Anterior cingulate cortex (tissue), 58 donors: ENCODE measurements at regions not wholly inside any gene's neighbourhood (a gene's known extent, or its start where the extent isn't known, plus 50 kb on each side); places are given as distances from the start of the nearest gene placed in this dataset.

Experiments used
- DNase-seq, 58 donors: peaks; one replicate each; lab custom pipeline; 2025; lab: John Stamatoyannopoulos, UW

- DNase-seq = no peak
Measured at GRCh38 chr1:147850737-147851136, 51.9 kb upstream of the GJA8 start.

GRCh38 chr1:147851149-147851548 lies 51.4 kb upstream of the GJA8 start:
- no peak for DNase-seq

GRCh38 chr1:147852706-147853225 lies 49.8 kb upstream of the GJA8 start:
- DNase-seq = no peak
